GM23338 (cell line): ENCODE measurements at regions not wholly inside any gene's neighbourhood (a gene's known extent, or its start where the extent isn't known, plus 50 kb on each side); places are given as distances from the start of the nearest gene placed in this dataset.

ENCODE experiments used
- CREB1 ChIP-seq: fragments of 250-450 bp; sonication (Bioruptor Pico); IDR thresholded peaks from 2 replicates; pipeline ENCODE4 v1.5.0; 2020; ENCODE audit warnings: low read depth, mild to moderate bottlenecking, moderate library complexity
- CTCF ChIP-seq, 2 experiments: fragments of 200-600 bp in 1 of 2; sonication (generic) in 1 of 2; conservative IDR thresholded peaks; 2 replicates each; pipeline versions ENCODE4 v1.5.1 to v1.6.1; 2016 to 2017; ENCODE audit warnings: antibody characterized with exemption in 2 of 2, low read depth in 2 of 2, mild to moderate bottlenecking in 2 of 2, moderate library complexity in 1 of 2
- ETS1 ChIP-seq: IDR thresholded peaks from 2 replicates; pipeline ENCODE4 v1.6.1; 2016; ENCODE audit warnings: antibody characterized with exemption
- EZH2 ChIP-seq: fragments of 200-600 bp; sonication (generic); IDR thresholded peaks from one replicate; pipeline ENCODE4 v1.8.0; 2017; ENCODE audit warnings: antibody characterized with exemption, mild to moderate bottlenecking, low read depth; ENCODE audit not compliant: unreplicated experiment
- EZH2phosphoT487 ChIP-seq: fragments of 200-600 bp; sonication (generic); IDR thresholded peaks from one replicate; pipeline ENCODE4 v1.8.1; 2018; ENCODE audit warnings: antibody characterized with exemption; ENCODE audit not compliant: unreplicated experiment
- JUNB ChIP-seq: IDR thresholded peaks from one replicate; pipeline ENCODE4 v1.6.1; 2016; ENCODE audit warnings: antibody characterized with exemption; ENCODE audit not compliant: unreplicated experiment
- NANOG ChIP-seq: IDR thresholded peaks from 2 replicates; pipeline ENCODE4 v1.6.1; 2016; ENCODE audit warnings: antibody characterized with exemption, borderline replicate concordance
- POLR2AphosphoS5 ChIP-seq: IDR thresholded peaks from 2 replicates; pipeline ENCODE4 v1.6.1; 2016; ENCODE audit warnings: antibody characterized with exemption, low read depth
- REST ChIP-seq: IDR thresholded peaks from one replicate; pipeline ENCODE4 v1.6.1; 2018; ENCODE audit warnings: antibody characterized with exemption; ENCODE audit not compliant: unreplicated experiment
- STAT1 ChIP-seq: IDR thresholded peaks from one replicate; pipeline ENCODE4 v1.6.1; 2016; ENCODE audit warnings: antibody characterized with exemption; ENCODE audit not compliant: unreplicated experiment
- ZNF114 ChIP-seq: fragments of 250-450 bp; sonication (Bioruptor Pico); IDR thresholded peaks from 2 replicates; pipeline ENCODE4 v1.5.0; 2020; ENCODE audit warnings: mild to moderate bottlenecking, moderate library complexity
- ZNF331 ChIP-seq: fragments of 250-450 bp; sonication (Bioruptor Pico); IDR thresholded peaks from 2 replicates; pipeline ENCODE4 v1.5.0; 2020; ENCODE audit warnings: low read depth, mild to moderate bottlenecking, moderate library complexity

- TF ChIP-seq EZH2 (no peak), POLR2AphosphoS5 (no peak), CTCF (conservative IDR thresholded peaks at IDR 0.05; ENCODE audit: low read depth in 2 of 2) (no peak), JUNB (no peak), REST (no peak), NANOG (no peak), EZH2phosphoT487 (no peak), CREB1 (no peak), ZNF114 (no peak), ZNF331 (no peak), STAT1 (no peak), ETS1 (no peak)
Measured at GRCh38 chr20:48064929-48065328, 279.6 kb upstream of the SULF2 start.
